ENCODE measurements at regions not wholly inside any gene's neighbourhood (a gene's known extent, or its start where the extent isn't known, plus 50 kb on each side); places are given as distances from the start of the nearest gene placed in this dataset.

DNA sequence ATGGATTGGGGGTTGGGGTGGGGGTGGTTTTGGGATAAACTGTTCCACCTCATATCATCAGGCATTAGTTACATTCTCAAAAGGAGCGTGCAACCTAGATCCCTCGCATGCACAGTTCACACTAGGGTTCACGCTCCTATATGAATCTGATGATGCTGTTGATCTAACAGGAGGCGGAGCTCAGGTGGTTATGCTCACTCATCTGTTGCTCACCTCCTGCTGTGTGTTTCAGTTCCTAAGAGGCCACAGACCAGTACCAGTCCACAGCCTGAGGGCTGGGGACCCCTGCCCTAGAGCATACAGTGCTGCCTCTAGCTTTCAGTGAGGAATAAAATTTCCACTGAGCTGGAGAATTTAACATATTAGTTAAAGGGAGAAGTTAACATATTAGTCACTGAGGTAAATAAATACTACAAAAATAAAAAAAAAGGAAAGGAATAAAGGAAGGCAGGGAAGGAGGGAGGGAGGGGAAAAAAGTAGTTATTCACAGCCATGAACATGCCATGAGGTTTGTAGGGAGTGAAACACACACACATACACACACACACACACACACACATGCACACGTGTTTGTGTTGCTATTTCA, 612.7 kb upstream of the TBX3 start:
- TF ChIP-seq, protein P1, sequence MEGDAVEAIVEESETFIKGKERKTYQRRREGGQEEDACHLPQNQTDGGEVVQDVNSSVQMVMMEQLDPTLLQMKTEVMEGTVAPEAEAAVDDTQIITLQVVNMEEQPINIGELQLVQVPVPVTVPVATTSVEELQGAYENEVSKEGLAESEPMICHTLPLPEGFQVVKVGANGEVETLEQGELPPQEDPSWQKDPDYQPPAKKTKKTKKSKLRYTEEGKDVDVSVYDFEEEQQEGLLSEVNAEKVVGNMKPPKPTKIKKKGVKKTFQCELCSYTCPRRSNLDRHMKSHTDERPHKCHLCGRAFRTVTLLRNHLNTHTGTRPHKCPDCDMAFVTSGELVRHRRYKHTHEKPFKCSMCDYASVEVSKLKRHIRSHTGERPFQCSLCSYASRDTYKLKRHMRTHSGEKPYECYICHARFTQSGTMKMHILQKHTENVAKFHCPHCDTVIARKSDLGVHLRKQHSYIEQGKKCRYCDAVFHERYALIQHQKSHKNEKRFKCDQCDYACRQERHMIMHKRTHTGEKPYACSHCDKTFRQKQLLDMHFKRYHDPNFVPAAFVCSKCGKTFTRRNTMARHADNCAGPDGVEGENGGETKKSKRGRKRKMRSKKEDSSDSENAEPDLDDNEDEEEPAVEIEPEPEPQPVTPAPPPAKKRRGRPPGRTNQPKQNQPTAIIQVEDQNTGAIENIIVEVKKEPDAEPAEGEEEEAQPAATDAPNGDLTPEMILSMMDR (IDR thresholded peaks at IDR 0.05): no peak
- TF ChIP-seq POLR2AphosphoS5 (IDR thresholded peaks at IDR 0.05) (no peak), POLR2A (IDR thresholded peaks at IDR 0.05) (no peak)

Data from upper lobe of left lung (tissue), 4 donors.